ENCODE measurements at regions not wholly inside any gene's neighbourhood (a gene's known extent, or its start where the extent isn't known, plus 50 kb on each side); places are given as distances from the start of the nearest gene placed in this dataset.

GRCh38 chr7:46932306-46932675 is 649.6 kb downstream of the TNS3 start:
- TF ChIP-seq CTCF (IDR thresholded peaks at IDR 0.05; ENCODE audit: low read depth, low read length): no peak
- no peak for TF ChIP-seq POLR2A (IDR thresholded peaks at IDR 0.05; ENCODE audit: extremely low read depth, insufficient read length)
